PC-9 (cell line): ENCODE measurements at regions not wholly inside any gene's neighbourhood (a gene's known extent, or its start where the extent isn't known, plus 50 kb on each side); places are given as distances from the start of the nearest gene placed in this dataset.

Experiments
- BruUV-seq: library from RNA; stranded (reverse); fragments of 400-500 nt; replicated peaks from 2 replicates; lab custom pipeline; 2021; lab: Mats Ljungman, UMichigan
- CTCF ChIA-PET: fragments of 300-600 bp; sonication (Branson Sonifier 250); formaldehyde crosslinking; loops from one replicate; lab custom pipeline; 2022; ENCODE audit warnings: antibody characterized with exemption; lab: Charles Lee
- POLR2A ChIA-PET: fragments of 300-600 bp; sonication (Branson Sonifier 250); formaldehyde crosslinking; loops from one replicate; lab custom pipeline; 2022; ENCODE audit warnings: antibody characterized with exemption; ENCODE audit not compliant: unreplicated experiment; lab: Charles Lee
- DNase-seq, 2 experiments: peaks; one replicate each; pipeline versions ENCODE4 v3.0.0 to v3.0.0-alpha.2; 2015 to 2022; ENCODE audit warnings: mixed read lengths in 1 of 2
- H2AFZ ChIP-seq: fragments of 200-600 bp; sonication (generic); 2 replicates; pipeline ENCODE4 v1.8.1; 2017; ENCODE audit warnings: antibody characterized with exemption
- H3F3A ChIP-seq: fragments of 200-600 bp; sonication (generic); 2 replicates; pipeline ENCODE4 v1.8.1; 2017; ENCODE audit warnings: antibody characterized with exemption, mild to moderate bottlenecking, low read depth; ENCODE audit not compliant: insufficient read depth
- H3K27ac ChIP-seq: fragments of 200-600 bp; sonication (generic); 2 replicates; pipeline ENCODE4 v1.6.1; 2016; ENCODE audit warnings: mixed run types
- H3K27me3 ChIP-seq: fragments of 200-600 bp; sonication (generic); 2 replicates; pipeline ENCODE4 v1.6.1; 2016; ENCODE audit warnings: low read depth, mixed run types; ENCODE audit not compliant: insufficient read depth
- H3K36me3 ChIP-seq: fragments of 200-600 bp; sonication (generic); 2 replicates; pipeline ENCODE4 v1.6.1; 2016; ENCODE audit warnings: low read depth, mixed run types
- H3K4me1 ChIP-seq: fragments of 200-600 bp; sonication (generic); replicated peaks from 2 replicates; pipeline ENCODE4 v1.6.1; 2016; ENCODE audit warnings: mixed run types; ENCODE audit not compliant: insufficient read depth
- H3K4me2 ChIP-seq: fragments of 200-600 bp; sonication (generic); 2 replicates; pipeline ENCODE4 v1.6.1; 2017; ENCODE audit warnings: mixed run types
- H3K4me3 ChIP-seq: fragments of 200-600 bp; sonication (generic); 2 replicates; pipeline ENCODE4 v1.6.1; 2016; ENCODE audit warnings: mixed run types
- H3K79me2 ChIP-seq: fragments of 200-600 bp; sonication (generic); 2 replicates; pipeline ENCODE4 v1.6.1; 2017; ENCODE audit warnings: low read depth, mixed run types
- H3K9me2 ChIP-seq: fragments of 200-600 bp; sonication (generic); 2 replicates; pipeline ENCODE4 v1.8.1; 2017; ENCODE audit warnings: mild to moderate bottlenecking; ENCODE audit not compliant: insufficient read depth
- H3K9me3 ChIP-seq: fragments of 200-600 bp; sonication (generic); 2 replicates; pipeline ENCODE4 v1.8.1; 2016; ENCODE audit warnings: low read depth; ENCODE audit not compliant: insufficient read depth
- H4K20me1 ChIP-seq: fragments of 200-600 bp; sonication (generic); 2 replicates; pipeline ENCODE4 v1.8.1; 2017; ENCODE audit not compliant: insufficient read depth
- CTCF ChIP-seq: fragments of 200-600 bp; sonication (generic); conservative IDR thresholded peaks from 2 replicates; pipeline ENCODE4 v1.6.1; 2017; ENCODE audit warnings: mixed run types, antibody characterized with exemption, mild to moderate bottlenecking, moderate library complexity
- EZH2 ChIP-seq: fragments of 200-600 bp; sonication (generic); IDR thresholded peaks from 2 replicates; pipeline ENCODE4 v1.8.0; 2017; ENCODE audit warnings: antibody characterized with exemption, low read depth
- intact Hi-C: fragments of 100-400 bp; cut with micrococcal nuclease; formaldehyde crosslinking; loops from one replicate; pipeline ENCODE4 v1.10.0; 2022; ENCODE audit not compliant: unreplicated experiment

- POLR2A ChIA-PET = interaction anchor here (0.7 kb wide), 1 partner anchor 13 kb away, joined by 4 read pairs; no protein-coding TSS in a partner anchor
- no peak for TF ChIP-seq EZH2
- no peak for TF ChIP-seq CTCF
- H3K9me3 ChIP-seq = no peaks in the 10 kb centered on the region; the same call in 1 of the 2 replicates
Observed at GRCh38 chr2:45332094-45332493, 279.0 kb downstream of the SRBD1 start.

GRCh38 chr2:45331410-45331786 is 279.7 kb downstream of the SRBD1 start:
- peak overlapping the region; percentile 67 for H3K4me2 ChIP-seq
- POLR2A ChIA-PET = no interaction called here
- intact Hi-C loops = loop anchor here (10.0 kb wide), 1 partner anchor 97 kb away; no protein-coding TSS in a partner anchor

More at GRCh38 chr2:45332094-45332493, 279.0 kb downstream of the SRBD1 start:
- BruUV-seq = no TSS peak
- no peaks in the 10 kb centered on the region for H3K36me3 ChIP-seq
- H2AFZ ChIP-seq = no peak overlapping the region
- peaks cover 46% of the 10 kb centered on the region for H3K4me1 ChIP-seq
- H3K27me3 ChIP-seq = no peaks in the 10 kb centered on the region
- DNase-seq = no peak
- H4K20me1 ChIP-seq = no peaks in the 10 kb centered on the region
- CTCF ChIA-PET = no interaction called here
- intact Hi-C loops = loop anchor here (10.0 kb wide), 1 partner anchor 97 kb away; no protein-coding TSS in a partner anchor
- H3F3A ChIP-seq = peaks cover 12% of the 10 kb centered on the region; the same call in 1 of the 2 replicates
- no peaks in the 10 kb centered on the region for H3K79me2 ChIP-seq
- no peak overlapping the region for H3K4me3 ChIP-seq
- no peak overlapping the region for H3K27ac ChIP-seq
- no peaks in the 10 kb centered on the region for H3K9me2 ChIP-seq
- H3K4me2 ChIP-seq = 0 out of 2 replicates have a peak overlapping the region, but pooled peaks have one; percentile 2

More at GRCh38 chr2:45331410-45331786, 279.7 kb downstream of the SRBD1 start:
- no TSS peak for BruUV-seq
- H3K27ac ChIP-seq = no peak overlapping the region
- H3K36me3 ChIP-seq = no peaks in the 10 kb centered on the region
- no peak overlapping the region for H2AFZ ChIP-seq
- no peaks in the 10 kb centered on the region for H3K79me2 ChIP-seq
- H3K4me3 ChIP-seq = no peak overlapping the region
- H4K20me1 ChIP-seq = no peaks in the 10 kb centered on the region
- H3K9me2 ChIP-seq = no peaks in the 10 kb centered on the region
- H3K27me3 ChIP-seq = no peaks in the 10 kb centered on the region
- no peak for DNase-seq
- TF ChIP-seq CTCF = no peak
- TF ChIP-seq EZH2 = no peak
- H3F3A ChIP-seq = peaks cover 12% of the 10 kb centered on the region; the same call in 1 of the 2 replicates
- CTCF ChIA-PET = no interaction called here
- no peaks in the 10 kb centered on the region; the same call in 1 of the 2 replicates for H3K9me3 ChIP-seq
- peaks cover 46% of the 10 kb centered on the region for H3K4me1 ChIP-seq
